ENCODE measurements at regions not wholly inside any gene's neighbourhood (a gene's known extent, or its start where the extent isn't known, plus 50 kb on each side); places are given as distances from the start of the nearest gene placed in this dataset.

DNA sequence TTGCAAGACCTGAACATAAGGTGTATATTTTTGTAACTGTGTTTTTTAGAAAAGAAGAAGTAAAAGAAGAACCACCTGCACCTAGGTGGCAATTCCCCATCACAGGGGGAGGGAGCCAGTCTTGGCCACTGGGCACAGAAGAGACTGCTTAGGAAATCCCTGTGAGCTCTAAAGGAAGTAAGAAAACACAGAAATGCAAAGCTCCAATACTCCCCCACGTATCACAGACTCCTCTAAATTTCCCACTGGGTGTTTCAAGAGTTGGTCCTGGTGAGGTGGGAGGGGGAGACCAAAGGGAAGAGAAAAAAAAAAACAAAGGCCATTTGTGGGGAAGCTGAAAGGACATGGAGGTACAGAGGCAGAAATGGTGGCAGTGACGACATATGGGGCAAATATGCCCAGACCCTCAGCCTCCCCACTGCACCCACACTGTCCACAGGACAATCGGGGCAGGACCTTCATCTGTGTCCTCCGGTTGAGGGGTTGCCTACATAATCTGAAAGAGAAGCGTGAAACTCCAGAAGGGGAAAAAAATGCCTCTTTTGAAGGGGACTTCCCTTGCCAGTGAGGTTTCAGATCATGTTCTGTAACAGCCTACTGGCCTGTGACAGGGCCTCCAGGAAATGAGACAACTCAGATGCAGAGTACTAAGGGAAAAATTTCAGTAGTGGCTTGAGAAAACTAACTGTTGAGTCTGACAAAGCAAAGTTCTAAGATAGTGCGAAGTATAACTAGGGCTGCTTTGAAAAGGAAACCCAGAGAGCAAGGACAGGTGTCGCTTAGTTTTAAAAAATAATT lies 226.2 kb upstream of the MARCKS start (continued):
- TF ChIP-seq, protein P1, sequence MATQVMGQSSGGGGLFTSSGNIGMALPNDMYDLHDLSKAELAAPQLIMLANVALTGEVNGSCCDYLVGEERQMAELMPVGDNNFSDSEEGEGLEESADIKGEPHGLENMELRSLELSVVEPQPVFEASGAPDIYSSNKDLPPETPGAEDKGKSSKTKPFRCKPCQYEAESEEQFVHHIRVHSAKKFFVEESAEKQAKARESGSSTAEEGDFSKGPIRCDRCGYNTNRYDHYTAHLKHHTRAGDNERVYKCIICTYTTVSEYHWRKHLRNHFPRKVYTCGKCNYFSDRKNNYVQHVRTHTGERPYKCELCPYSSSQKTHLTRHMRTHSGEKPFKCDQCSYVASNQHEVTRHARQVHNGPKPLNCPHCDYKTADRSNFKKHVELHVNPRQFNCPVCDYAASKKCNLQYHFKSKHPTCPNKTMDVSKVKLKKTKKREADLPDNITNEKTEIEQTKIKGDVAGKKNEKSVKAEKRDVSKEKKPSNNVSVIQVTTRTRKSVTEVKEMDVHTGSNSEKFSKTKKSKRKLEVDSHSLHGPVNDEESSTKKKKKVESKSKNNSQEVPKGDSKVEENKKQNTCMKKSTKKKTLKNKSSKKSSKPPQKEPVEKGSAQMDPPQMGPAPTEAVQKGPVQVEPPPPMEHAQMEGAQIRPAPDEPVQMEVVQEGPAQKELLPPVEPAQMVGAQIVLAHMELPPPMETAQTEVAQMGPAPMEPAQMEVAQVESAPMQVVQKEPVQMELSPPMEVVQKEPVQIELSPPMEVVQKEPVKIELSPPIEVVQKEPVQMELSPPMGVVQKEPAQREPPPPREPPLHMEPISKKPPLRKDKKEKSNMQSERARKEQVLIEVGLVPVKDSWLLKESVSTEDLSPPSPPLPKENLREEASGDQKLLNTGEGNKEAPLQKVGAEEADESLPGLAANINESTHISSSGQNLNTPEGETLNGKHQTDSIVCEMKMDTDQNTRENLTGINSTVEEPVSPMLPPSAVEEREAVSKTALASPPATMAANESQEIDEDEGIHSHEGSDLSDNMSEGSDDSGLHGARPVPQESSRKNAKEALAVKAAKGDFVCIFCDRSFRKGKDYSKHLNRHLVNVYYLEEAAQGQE (IDR thresholded peaks at IDR 0.05): no peak
- TF ChIP-seq, protein P2, sequence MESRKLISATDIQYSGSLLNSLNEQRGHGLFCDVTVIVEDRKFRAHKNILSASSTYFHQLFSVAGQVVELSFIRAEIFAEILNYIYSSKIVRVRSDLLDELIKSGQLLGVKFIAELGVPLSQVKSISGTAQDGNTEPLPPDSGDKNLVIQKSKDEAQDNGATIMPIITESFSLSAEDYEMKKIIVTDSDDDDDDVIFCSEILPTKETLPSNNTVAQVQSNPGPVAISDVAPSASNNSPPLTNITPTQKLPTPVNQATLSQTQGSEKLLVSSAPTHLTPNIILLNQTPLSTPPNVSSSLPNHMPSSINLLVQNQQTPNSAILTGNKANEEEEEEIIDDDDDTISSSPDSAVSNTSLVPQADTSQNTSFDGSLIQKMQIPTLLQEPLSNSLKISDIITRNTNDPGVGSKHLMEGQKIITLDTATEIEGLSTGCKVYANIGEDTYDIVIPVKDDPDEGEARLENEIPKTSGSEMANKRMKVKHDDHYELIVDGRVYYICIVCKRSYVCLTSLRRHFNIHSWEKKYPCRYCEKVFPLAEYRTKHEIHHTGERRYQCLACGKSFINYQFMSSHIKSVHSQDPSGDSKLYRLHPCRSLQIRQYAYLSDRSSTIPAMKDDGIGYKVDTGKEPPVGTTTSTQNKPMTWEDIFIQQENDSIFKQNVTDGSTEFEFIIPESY (IDR thresholded peaks at IDR 0.05): no peak
- TF ChIP-seq FOXA2 (IDR thresholded peaks at IDR 0.05): no peak

DNA sequence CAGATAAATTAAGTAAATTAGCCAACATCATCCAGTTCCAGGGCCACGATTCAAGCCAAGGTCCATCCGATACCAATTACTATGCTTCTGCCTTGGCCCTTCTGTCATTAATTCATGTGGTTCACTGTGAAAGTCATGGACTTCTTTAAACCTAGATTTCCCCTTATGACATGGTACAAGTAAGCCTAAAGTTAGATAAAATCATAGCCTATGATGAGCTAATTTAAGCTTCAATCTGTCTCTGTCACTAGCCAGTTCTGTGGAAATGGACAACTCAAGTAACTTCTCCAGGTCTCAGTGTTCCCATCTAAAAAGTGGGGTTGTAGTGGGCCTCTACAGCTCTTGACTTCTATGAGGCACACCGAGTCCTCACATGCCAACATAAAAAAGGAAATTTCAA lies 225.5 kb upstream of the MARCKS start:
- Histone ChIP-seq H3K4me1 (ENCODE audit: control insufficient read depth in 4 of 4, insufficient read depth in 4 of 4, low read length in 3 of 4) (peaks cover 0 to 4% (median 1%) of the 10 kb centered on the region in 4 donors), H3K9me3 (ENCODE audit: control insufficient read depth in 4 of 4, low read length in 3 of 4) (no peaks in the 10 kb centered on the region), H3K4me3 (ENCODE audit: low read depth in 1 of 3, low read length in 3 of 3) (no peak overlapping the region)

More for the DNA sequence above, 225.5 kb upstream of the MARCKS start:
- no peak for TF ChIP-seq GABPA (IDR thresholded peaks at IDR 0.05 in 1 of 2, conservative IDR thresholded peaks at IDR 0.05 in 1 of 2)
- no peak for TF ChIP-seq EGR1 (IDR thresholded peaks at IDR 0.05; ENCODE audit: low read depth in 2 of 2)
- TF ChIP-seq JUND (IDR thresholded peaks at IDR 0.05): no peak
- no peak for TF ChIP-seq HNF4A (conservative IDR thresholded peaks at IDR 0.05)
- no peak for TF ChIP-seq NR2F2 (IDR thresholded peaks at IDR 0.05)
- TF ChIP-seq, protein P2 (IDR thresholded peaks at IDR 0.05): no peak
- no peak for TF ChIP-seq HNF4G (IDR thresholded peaks at IDR 0.05)
- TF ChIP-seq, protein P3, sequence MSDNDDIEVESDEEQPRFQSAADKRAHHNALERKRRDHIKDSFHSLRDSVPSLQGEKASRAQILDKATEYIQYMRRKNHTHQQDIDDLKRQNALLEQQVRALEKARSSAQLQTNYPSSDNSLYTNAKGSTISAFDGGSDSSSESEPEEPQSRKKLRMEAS (IDR thresholded peaks at IDR 0.05): no peak
- TF ChIP-seq TAF1 (conservative IDR thresholded peaks at IDR 0.05): no peak
- TF ChIP-seq, protein P4, sequence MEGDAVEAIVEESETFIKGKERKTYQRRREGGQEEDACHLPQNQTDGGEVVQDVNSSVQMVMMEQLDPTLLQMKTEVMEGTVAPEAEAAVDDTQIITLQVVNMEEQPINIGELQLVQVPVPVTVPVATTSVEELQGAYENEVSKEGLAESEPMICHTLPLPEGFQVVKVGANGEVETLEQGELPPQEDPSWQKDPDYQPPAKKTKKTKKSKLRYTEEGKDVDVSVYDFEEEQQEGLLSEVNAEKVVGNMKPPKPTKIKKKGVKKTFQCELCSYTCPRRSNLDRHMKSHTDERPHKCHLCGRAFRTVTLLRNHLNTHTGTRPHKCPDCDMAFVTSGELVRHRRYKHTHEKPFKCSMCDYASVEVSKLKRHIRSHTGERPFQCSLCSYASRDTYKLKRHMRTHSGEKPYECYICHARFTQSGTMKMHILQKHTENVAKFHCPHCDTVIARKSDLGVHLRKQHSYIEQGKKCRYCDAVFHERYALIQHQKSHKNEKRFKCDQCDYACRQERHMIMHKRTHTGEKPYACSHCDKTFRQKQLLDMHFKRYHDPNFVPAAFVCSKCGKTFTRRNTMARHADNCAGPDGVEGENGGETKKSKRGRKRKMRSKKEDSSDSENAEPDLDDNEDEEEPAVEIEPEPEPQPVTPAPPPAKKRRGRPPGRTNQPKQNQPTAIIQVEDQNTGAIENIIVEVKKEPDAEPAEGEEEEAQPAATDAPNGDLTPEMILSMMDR (IDR thresholded peaks at IDR 0.05; ENCODE audit: low read depth, low read length, missing input control): no peak
- no peak for TF ChIP-seq SP1 (IDR thresholded peaks at IDR 0.05)
- TF ChIP-seq FOXA2 (IDR thresholded peaks at IDR 0.05): no peak
- TF ChIP-seq, protein P1 (IDR thresholded peaks at IDR 0.05): no peak
- TF ChIP-seq, protein P5, sequence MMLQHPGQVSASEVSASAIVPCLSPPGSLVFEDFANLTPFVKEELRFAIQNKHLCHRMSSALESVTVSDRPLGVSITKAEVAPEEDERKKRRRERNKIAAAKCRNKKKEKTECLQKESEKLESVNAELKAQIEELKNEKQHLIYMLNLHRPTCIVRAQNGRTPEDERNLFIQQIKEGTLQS (IDR thresholded peaks at IDR 0.05): no peak
- TF ChIP-seq RXRA (IDR thresholded peaks at IDR 0.05): no peak
- no peak for TF ChIP-seq RAD21 (IDR thresholded peaks at IDR 0.05)
- TF ChIP-seq FOXA1 (IDR thresholded peaks at IDR 0.05): no peak
- no peak for TF ChIP-seq YY1 (IDR thresholded peaks at IDR 0.05)
- Histone ChIP-seq H3K27me3 (ENCODE audit: control insufficient read depth in 4 of 4, insufficient read depth in 4 of 4, low read length in 3 of 4) (no peaks in the 10 kb centered on the region), H3K27ac (ENCODE audit: low read depth in 1 of 2, low read length in 2 of 2) (peak overlapping the region; percentile 62 to 67), H3K9ac (ENCODE audit: low read depth in 1 of 2, low read length in 2 of 2) (no peak overlapping the region), H3K36me3 (ENCODE audit: control insufficient read depth in 4 of 4, insufficient read depth in 3 of 4, low read depth in 1 of 4, low read length in 3 of 4) (no peaks in the 10 kb centered on the region)
- DNase-seq (ENCODE audit: low spot score): no peak
- 84% methylated on average over 3 of the region's 3 CpGs for WGBS
